ENCODE measurements at regions not wholly inside any gene's neighbourhood (a gene's known extent, or its start where the extent isn't known, plus 50 kb on each side); places are given as distances from the start of the nearest gene placed in this dataset.

DNA sequence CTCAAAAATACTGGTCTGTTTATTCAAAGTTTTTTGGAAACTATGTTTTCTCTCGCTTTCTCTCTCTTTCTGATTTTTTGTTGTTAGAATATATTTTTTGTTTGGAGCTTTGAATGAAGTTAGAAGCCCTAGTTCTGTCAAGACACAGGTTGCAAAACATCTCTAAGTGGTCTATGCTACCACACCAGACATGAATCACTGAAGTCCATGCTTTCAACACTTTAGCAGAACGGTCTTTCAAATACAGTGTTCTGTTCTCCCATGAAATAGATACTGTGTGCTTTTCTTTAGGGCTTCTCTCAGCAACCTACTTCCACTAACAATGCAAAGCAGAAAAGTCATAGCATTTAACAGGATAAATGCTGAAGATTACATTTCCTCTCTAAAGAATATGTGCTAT, 392.5 kb downstream of the TMEM167A start:
- Histone ChIP-seq H3K4me3 (no peak overlapping the region), H3K9me3 (no peaks in the 10 kb centered on the region), H3K36me3 (no peaks in the 10 kb centered on the region), H3K27me3 (no peaks in the 10 kb centered on the region), H3K27ac (no peak overlapping the region), H3K4me1 (no peaks in the 10 kb centered on the region)
- WGBS, 2 donors, result 61 to 71% methylated on average over 2 of the region's 2 CpGs
- DNase-seq (ENCODE audit: low spot score in 2 of 2), result no peak
- TF ChIP-seq POLR2A (IDR thresholded peaks at IDR 0.05) (no peak), EP300 (IDR thresholded peaks at IDR 0.05) (no peak)
- TF ChIP-seq, protein P1, sequence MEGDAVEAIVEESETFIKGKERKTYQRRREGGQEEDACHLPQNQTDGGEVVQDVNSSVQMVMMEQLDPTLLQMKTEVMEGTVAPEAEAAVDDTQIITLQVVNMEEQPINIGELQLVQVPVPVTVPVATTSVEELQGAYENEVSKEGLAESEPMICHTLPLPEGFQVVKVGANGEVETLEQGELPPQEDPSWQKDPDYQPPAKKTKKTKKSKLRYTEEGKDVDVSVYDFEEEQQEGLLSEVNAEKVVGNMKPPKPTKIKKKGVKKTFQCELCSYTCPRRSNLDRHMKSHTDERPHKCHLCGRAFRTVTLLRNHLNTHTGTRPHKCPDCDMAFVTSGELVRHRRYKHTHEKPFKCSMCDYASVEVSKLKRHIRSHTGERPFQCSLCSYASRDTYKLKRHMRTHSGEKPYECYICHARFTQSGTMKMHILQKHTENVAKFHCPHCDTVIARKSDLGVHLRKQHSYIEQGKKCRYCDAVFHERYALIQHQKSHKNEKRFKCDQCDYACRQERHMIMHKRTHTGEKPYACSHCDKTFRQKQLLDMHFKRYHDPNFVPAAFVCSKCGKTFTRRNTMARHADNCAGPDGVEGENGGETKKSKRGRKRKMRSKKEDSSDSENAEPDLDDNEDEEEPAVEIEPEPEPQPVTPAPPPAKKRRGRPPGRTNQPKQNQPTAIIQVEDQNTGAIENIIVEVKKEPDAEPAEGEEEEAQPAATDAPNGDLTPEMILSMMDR (IDR thresholded peaks at IDR 0.05), result no peak

DNA sequence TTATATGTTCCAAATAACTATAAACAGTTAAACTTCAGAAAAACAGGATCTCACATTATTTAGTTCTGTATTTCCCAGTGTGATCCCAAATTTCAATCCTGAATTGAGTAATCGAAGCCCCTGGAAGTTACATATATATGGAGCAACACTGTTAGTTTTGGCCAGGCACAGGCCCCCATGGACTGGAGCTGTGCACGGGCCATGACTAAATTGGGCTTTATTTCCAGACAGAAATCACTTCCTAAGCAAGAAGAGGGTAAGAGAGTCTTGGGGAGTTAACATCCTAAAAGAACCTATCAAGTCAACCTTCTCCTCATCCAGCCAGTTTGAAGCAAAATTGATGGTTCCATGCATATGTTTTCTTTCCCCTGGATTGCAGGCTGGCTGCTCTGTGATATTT, 393.0 kb downstream of the TMEM167A start:
- no peak overlapping the region for H3K27ac ChIP-seq
- H3K9me3 ChIP-seq, result no peaks in the 10 kb centered on the region
- 42 to 56% methylated on average over 2 of the region's 2 CpGs for WGBS, 2 donors
- H3K27me3 ChIP-seq, result no peaks in the 10 kb centered on the region
- TF ChIP-seq EP300 (IDR thresholded peaks at IDR 0.05) (peak in 1 of 2 donors; percentile 10), POLR2A (IDR thresholded peaks at IDR 0.05) (no peak)
- TF ChIP-seq, protein P1 (IDR thresholded peaks at IDR 0.05), result no peak
- H3K36me3 ChIP-seq, result no peaks in the 10 kb centered on the region
- H3K4me1 ChIP-seq, result no peaks in the 10 kb centered on the region
- no peak for DNase-seq (ENCODE audit: low spot score in 2 of 2)
- H3K4me3 ChIP-seq, result no peak overlapping the region

DNA sequence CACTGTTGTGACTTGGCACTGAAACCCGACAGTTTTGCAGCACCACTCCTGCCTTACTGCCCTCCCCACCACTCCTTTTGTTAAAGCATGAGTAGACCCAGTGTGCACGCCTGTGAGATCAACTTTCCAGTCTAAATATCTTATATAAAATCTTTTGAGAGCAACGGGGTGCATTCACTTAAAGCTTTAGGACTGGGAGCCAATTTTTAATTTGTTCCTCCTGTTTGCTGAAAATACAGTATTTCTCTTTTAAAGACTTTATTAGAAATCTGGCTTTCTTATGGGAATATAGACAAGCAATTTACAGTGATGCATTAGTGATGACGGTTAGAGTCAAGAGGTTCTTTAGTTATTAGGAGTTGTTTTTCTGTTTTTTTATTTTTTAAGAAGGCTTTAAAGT, 397.5 kb downstream of the TMEM167A start:
- Histone ChIP-seq H3K4me3 (no peak overlapping the region), H3K36me3 (no peaks in the 10 kb centered on the region)
- 33 to 34% methylated on average over 4 of the region's 4 CpGs for WGBS, 2 donors

DNA sequence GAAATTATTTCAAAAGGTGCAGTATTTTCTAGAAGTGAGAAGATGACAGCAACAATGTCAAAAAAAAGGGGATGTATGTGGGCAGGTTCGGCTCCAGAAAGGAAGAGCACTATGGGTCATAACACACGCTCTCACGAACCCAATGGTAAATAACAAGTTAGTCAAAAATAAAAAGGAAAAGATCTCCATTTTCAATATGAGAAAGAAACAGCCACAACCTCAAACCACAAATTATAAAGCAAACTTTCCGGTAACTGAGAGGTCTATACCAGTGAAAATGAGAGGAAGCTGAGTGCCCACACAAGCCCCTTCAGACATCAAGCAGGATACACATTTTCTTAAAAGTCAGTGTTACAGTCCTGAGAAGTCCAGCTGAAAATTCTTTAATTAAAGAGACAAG, 398.5 kb upstream of the RPS23 start:
- Histone ChIP-seq H3K36me3 (no peaks in the 10 kb centered on the region), H3K4me3 (no peak overlapping the region), H3K4me1 (no peaks in the 10 kb centered on the region), H3K27ac (no peak overlapping the region), H3K27me3 (no peaks in the 10 kb centered on the region), H3K9me3 (no peaks in the 10 kb centered on the region)
- TF ChIP-seq EP300 (IDR thresholded peaks at IDR 0.05), result no peak
- no peak for TF ChIP-seq POLR2A (IDR thresholded peaks at IDR 0.05)
- TF ChIP-seq, protein P1 (IDR thresholded peaks at IDR 0.05), result no peak
- no peak for DNase-seq (ENCODE audit: low spot score in 2 of 2)
- 84 to 88% methylated on average over 4 of the region's 4 CpGs for WGBS, 2 donors

More for the DNA sequence above, 397.5 kb downstream of the TMEM167A start:
- no peak for DNase-seq (ENCODE audit: low spot score in 2 of 2)
- no peaks in the 10 kb centered on the region for H3K9me3 ChIP-seq
- H3K4me1 ChIP-seq, result no peaks in the 10 kb centered on the region
- H3K27ac ChIP-seq, result no peak overlapping the region
- no peak for TF ChIP-seq POLR2A (IDR thresholded peaks at IDR 0.05)
- no peaks in the 10 kb centered on the region for H3K27me3 ChIP-seq

DNA sequence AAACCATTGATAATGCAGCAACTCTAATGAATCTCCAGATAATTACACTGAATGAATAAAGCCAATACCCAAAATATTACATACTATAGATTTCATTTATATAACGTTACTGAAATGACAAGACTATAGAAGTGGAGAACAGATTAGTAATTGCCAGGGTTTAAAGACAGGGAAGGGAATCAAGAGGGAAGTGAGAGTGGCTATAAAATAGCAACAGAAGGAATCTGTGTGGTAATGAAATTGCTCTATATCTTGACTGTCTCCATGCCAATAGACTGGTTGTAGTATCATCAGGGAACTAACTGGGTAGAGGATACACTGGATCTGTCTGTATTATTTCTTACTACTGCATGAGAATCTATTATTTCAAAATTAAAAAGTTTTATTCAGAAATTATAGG, 396.5 kb upstream of the RPS23 start:
- WGBS, 2 donors, result 79 to 80% methylated on average over 1 of the region's 1 CpG
- Histone ChIP-seq H3K27ac (no peak overlapping the region), H3K4me1 (peaks cover 0 to 10% (median 0%) of the 10 kb centered on the region in 4 donors), H3K4me3 (no peak overlapping the region), H3K9me3 (no peaks in the 10 kb centered on the region), H3K27me3 (no peaks in the 10 kb centered on the region), H3K36me3 (no peaks in the 10 kb centered on the region)
- no peak for DNase-seq (ENCODE audit: low spot score in 2 of 2)
- TF ChIP-seq EP300 (IDR thresholded peaks at IDR 0.05), result no peak
- TF ChIP-seq POLR2A (IDR thresholded peaks at IDR 0.05), result no peak
- TF ChIP-seq, protein P1 (IDR thresholded peaks at IDR 0.05), result no peak

Data from tibial nerve (tissue), 4 donors.